ENCODE measurements at regions not wholly inside any gene's neighbourhood (a gene's known extent, or its start where the extent isn't known, plus 50 kb on each side); places are given as distances from the start of the nearest gene placed in this dataset.

DNA sequence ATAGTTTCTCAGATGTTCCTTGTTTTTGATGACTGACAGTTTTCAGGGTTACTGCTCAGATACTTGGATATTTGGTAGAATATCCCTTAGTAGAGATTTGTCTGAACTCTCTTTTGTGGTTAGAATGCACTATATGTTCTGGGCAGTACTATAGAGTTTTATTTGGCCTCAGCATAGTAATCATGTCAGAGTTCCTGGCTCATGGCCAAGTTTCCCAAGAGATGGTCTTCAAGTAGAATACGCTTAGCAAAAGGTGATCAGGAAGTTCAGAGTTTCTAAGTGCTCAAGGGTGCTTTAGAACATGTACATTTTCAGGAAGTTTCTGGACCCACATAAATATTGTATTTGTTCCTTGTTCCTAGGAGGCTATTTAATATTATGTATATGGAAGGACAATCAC lies 1209.7 kb upstream of the GJE1 start:
- DNase-seq: no peak

DNA sequence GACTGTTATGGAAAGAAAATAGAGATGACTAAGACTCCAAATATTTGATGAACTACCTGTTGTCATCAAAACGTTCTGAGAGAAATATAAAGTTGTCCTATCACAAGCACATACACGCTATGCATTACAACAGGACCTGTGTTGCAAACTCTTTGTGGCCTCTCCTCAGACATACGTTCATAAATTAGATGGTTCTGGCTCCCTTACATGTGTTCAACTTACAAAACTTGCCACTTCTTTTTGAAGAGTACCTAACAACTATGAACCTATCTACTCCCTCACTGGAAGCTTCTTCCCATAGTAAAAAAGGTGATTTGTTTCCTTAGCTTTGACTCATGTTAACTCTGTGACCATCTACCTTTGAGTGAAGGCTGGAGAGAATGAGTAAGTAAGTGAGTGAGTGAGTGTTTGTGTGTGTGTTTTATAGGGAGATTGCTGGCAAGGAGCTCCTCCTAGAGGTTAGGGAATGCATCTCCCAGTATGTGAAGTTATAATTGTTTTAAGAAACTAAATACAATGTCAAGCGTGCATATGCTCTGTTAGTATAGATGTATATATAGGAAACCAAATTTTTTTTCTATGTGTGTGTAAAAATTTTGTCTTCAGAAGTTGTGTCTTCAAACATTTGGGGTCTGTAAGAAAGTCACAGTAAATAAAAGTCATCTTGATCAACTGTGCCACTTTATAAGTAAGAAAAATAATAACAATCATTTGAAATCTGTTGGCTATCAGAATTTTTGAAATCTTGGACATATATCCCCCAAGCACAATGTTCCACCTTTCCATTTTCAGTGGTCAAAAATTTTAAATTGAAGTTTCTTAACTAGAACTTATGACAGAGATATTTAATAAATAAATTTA lies 1211.1 kb upstream of the GJE1 start:
- DNase-seq: peak; percentile 18 to 55

DNA sequence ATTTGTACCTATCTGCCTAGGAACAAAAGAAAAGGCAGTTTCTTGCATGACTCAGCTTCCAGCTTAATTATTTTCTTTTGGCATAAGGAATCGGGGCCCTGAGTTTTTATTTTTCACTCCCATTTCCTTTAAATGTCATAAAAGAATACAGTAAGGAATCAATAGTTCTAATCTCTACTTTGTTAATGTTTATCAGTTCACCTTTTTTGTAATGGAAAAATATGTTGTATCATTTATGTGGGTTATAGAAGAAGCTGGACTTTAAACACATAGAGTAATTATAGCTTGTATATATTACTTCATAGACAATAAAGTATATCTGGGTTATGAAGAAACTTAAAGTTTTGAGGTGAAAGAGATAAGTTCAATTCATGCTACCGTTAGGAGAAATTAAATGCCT lies 1214.8 kb upstream of the GJE1 start:
- DNase-seq: no peak

DNA sequence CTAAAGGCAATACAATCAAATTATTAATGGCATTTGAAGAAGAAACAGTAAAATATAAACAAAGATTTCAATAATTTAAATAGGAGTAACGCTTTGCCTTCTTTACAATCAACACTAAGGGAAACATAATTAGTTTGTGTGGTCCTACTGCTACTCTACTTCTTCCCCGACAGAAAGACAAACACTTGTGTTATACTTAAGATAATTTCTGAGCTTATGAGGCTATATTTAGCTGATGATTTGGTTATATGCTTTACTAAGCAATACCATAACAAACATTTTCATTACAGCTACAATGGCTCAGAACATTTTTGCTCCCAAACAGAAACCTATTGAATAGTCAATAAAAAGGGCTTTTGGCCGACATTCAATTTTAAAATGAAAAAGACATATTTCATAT lies 1217.2 kb upstream of the GJE1 start:
- DNase-seq: no peak

DNA sequence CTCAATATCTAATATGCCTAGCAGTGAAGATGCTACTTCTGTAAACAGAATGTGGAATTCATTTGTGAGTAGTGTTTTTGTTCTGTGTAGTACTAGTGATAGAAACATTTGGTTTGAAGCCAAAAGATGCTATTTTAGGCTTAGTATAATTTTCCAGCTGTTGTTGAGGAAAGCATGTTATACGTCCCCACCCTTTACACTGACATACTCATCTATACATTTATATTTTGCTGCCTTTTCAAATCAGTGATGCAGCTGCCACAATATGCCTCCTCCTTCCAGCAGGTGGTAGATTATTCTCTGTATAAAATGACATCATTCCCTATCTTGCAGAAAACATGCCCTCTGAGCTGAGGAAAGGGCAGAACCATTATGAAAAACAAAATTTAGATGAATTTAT lies 1217.6 kb upstream of the GJE1 start:
- DNase-seq: no peak

DNA sequence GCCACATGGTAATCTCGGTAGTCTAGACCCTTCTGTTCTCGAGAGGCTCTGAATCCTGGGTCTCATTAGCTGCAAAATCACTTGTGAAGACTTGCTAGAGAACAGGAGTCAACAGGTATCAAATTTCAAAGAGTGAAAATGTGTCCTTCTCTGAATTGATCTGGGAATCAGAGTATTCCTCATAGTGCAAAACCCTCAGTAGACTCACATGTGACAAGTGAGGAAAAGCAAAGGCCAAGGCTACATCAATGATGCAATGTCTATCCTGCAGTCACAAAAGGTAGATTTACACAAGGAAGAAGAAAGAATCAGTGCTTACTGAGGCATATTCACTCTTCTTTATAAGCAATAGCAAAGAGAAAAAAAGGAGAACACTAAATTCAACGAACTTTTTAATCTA lies 1220.0 kb upstream of the GJE1 start:
- no peak for DNase-seq

DNA sequence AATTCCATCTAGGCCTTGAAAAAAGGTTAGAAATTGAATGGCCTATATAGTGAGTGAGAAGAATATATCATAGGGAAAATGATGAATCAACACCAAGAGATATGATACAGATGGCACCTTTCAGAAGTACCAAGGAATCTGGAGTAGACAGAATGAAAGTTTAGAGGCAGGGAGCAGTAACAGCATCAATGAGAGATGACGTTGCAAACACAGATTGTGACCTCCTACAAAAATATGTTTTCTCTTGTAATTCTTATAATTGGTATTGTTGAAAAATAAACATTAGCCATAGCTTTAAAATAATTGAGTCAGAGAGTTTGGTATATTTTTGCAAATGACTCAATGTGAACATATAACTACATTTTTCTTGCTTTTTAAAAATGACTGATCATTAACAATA lies 1223.1 kb upstream of the GJE1 start:
- DNase-seq: no peak

DNA sequence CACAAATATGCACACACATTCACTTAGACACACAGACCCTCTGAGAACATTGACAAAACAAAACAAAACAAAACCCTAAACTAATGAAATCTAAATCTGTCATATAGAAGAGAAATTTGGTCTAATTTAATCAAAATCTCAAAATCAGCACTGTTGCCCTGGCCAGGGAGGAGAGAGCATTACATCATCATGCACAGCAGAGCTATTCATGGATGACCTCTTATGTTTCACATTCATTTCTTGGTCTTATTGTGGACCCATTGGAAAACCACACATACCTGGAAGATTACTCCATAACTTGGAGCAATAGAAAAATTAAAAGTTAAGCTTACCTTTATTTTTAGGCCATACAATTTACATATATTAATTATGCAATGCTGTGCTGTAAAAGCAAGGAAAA lies 1223.6 kb upstream of the GJE1 start:
- no peak for DNase-seq

DNA sequence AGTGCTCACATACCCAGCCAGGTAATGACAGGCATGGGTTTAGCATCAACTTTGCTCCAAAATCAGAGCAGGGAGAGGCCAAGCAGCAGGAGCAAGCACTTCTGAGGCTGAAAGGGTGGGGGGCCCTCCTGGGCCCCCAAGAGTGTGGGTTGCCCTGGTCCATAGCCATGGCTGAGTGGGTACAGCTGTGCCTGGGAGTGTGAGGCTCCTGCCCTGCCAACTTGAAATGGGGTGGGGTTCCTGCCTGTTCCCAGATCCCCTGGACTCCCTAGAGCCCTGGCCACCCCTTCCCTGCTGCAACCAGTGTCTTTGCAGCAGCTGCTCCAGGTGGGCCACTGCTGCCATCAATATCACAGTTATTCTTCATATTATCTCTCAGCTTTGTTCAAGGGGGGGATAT lies 1224.2 kb upstream of the GJE1 start:
- DNase-seq: no peak

DNA sequence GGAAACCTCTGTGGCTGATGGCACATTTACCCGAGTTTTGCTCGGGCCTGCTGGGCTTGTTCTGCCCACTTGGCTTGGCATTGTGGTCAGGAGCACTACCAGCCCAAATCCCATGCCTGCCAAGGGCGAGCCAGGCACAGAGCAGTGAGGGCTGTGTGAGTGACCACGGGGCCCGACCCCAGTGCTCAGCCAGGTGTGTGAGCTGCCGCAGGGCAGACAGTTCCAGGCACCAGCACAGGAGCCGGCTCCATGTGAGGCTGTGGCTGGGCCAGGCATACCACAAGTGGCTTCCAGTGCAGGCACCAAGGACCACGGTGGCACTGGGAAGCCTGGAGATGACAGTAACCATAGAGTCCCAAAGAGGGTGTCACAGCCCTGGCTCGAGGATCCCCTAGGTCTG lies 1225.5 kb upstream of the GJE1 start:
- DNase-seq: no peak

DNA sequence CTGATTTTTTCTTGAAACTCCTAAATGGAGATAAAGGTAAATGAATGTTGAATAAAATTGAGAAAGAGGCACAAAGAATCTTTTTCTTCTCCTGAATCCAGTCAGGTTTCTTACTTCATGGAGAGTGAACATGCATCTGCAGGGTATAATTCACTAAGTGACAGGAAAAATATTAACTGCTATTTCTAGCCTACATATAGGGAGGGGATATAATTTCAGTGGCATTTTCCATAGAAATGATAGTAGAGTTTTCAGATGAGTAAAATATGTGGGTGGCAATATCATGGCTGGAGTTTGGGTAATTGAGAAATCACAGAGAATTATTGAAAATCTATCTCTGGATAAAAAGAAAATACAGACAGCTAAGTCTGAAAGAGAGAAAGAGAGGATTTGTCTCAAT lies 1227.0 kb upstream of the GJE1 start:
- no peak for DNase-seq

DNA sequence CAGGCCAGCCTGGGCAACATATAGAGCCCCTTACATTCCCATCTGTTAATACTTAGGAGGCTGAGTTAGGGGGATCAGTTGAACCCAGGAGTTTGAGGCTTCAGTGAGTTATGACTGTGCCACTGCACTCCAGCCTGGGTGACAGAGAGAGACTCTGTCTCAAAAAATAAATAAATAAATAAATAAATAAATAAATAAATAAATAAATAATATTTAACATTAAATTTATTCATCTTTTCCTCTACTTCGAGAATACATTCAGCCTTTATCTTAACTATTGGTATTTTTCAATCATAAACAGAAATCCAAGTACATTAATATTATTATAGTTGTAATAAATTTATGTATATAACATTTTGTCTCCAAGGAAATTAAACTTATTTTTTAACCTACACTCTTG lies 1227.7 kb upstream of the GJE1 start:
- no peak for DNase-seq

DNA sequence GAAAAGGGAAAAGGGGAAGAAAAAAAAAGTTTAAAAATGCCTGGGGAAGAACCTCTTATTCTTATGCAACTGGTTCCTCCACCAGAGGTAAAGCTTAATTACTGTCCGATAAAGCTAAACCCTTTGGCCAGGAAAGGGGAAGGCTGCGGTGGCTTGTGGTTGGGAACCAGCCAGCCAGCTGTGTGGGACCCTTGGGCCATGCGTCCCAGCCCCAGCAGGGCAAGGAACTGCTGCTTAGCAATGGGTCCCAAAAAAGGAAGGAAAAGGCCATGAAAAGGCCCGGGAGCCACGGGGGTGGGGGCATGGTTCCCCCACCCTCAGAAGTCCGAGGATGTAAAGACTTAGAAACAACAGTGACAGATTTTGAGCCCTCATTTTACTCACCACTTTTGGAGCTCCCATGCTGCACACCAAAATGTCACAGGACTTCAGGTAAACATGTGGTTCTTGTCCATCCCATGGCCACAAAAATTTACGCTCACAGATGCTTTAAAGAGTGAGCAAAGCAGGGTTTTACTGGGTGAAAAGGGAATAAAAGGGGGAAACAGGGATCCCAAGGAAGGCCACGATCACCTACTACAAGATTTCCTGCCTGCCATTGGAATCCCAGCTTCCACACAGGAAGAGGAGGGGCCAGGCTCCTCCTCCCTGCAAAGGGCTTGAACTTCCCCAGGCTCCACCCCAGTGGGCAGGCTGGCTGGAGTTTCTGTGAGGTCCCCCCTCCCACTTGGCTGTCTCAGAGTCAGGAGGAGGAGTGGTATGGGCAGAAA lies 1234.7 kb upstream of the GJE1 start:
- no peak for DNase-seq

DNA sequence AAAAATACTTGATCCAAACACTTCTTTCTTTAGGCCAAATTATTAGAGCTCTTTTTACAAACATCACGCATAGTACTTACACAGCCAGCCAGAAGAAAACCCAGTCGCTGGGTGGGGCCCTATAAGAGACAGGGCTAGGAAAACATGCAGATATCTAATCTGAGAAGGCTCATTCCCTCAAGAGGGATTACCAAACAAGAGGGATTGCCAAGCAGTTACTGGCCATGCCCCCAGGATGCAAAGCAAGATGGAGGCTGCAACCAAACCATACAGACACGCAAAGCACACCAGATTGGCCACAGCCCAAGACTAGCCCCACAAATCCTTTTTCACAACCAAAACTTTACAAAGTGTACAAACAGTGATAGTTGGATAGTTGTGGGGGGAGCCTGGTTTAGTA lies 1235.4 kb upstream of the GJE1 start:
- DNase-seq: no peak

DNA sequence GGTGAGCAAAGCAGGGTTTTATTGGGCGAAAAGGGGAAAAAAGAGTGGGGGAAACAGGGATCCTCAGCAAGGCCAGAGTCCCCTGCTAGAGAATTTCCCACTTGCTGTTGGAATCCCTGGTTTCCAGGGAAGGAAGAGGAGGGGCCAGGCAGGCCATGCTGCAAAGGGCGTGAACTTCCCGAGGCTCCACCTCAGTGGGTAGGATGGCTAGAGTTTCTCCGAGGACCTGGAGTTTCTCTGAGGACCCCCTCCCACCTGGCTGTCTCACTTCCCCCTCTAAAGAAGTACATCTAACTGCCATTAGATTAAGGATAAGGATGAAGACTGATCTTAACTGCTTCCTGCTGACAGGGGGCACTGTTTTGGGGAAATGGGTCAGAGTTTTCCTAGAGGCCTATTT lies 1239.3 kb upstream of the GJE1 start:
- DNase-seq: no peak

DNA sequence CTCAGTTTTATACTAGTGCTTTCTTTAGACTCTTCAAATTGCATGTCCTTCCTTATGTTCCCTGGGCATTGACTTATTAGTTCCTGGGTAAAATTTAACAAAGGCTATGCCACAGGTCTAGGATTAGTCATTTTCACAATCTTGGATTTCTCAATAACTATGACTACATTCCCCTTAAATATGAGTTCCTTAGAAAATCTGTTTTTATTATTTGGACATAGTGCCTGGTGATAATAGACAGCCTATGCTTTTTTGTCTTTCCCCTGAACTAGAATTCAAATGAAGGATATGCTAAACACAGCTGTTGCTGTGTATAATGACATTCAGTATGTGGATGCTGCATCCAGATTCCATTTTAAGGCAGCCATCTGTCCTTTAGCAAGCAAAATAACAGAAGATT lies 1252.8 kb upstream of the GJE1 start:
- DNase-seq: no peak

DNA sequence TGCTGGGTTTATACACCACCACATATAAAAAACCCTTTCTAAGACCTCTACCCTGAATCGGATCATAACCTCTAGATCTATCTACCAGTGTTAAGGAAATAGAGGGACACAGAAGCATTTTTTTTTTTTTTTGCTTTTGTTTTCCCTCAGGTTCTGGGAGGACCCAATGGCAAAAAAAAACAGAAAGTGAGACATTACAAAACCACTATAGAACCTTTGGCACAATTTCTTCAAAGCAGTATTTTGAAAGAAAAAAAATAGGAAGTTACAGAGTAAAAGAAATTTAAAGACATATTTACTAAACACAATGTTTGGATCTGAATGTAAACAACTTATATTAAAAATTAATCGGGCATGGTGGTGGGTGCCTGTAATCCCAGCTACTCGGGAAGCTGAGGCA lies 1258.7 kb upstream of the GJE1 start:
- DNase-seq: no peak

DNA sequence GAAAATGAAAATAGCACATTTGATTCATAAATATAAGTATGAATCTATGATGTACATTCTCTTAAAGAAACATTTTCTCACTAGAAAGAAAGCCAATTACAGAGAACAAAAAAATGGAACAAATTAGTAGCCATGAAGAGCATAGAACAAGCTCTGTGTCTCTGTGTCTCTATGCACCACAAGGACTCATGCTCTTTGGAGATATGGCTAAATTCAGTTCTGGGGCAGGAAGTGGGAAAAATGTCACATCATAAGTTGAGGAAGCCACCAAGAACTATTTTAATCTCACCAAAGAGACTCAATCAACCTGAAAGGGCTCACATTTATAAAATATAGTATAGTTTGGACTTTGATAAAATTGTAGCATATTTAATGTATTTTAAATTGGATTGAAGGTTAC lies 1259.8 kb upstream of the GJE1 start:
- DNase-seq: no peak

DNA sequence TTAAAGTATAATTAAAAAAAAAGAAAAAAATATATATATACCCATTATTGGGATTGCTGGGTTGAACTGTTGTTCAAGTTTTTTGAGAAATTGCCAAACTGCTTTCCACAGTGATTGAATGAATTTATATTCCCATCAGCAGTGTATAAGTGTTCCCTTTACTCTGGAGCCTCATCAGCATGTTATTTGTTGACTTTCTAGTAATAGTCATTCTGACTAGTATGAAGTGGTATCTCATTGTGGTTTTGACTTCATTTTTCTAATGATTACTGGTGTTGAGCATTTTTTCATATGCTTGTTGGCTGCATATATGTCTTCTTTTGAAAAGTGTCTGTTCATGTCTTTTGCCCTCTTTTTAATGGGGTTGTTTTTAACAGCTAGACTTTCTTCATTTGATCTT lies 1260.8 kb upstream of the GJE1 start:
- DNase-seq: no peak

DNA sequence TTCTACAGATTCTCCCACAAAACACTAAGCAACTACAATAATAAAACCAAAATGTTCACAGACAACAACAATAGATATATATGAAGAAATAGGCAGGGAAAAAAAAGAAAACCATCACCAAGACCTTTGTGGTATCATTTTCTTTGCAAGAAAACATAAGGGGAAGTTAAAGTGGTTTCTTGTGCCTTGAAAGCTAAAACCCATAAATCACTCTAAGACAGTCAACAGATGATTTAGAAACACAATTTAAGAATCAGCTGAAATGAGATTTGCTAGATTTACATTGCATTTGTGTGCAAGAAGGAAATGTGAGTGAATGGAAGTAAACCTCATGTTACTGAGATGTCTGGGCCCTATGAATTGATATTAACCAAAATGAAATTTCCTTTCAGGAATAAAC lies 1265.4 kb upstream of the GJE1 start:
- no peak for DNase-seq

DNA sequence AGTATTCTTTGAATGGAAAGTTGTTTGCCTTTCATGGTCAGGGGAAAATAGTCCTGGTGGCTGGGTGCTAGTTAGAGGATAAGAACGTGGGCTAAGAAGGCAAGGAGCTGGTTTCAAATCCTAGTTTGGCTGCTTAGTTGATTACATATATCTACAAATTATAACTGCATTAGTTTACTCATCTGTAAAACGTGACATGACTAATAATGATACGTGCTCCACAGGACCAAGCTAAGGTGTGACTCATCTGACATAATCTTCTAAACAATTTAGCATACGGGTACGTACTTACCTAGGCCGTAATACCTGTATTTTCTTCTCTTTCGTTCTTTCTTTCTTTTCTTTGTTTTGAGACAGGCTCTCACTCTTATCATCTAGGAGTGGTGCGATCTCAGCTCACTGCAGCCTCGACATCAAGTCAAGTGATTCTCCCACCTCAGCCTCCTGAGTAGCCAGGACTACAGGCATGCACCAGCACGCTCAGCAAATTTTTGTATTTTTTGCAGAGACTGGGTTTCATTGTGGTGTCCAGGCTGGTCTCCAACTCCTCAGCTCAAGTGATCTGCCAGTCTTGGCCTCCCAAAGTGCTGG lies 1274.2 kb upstream of the GJE1 start:
- no peak for DNase-seq

DNA sequence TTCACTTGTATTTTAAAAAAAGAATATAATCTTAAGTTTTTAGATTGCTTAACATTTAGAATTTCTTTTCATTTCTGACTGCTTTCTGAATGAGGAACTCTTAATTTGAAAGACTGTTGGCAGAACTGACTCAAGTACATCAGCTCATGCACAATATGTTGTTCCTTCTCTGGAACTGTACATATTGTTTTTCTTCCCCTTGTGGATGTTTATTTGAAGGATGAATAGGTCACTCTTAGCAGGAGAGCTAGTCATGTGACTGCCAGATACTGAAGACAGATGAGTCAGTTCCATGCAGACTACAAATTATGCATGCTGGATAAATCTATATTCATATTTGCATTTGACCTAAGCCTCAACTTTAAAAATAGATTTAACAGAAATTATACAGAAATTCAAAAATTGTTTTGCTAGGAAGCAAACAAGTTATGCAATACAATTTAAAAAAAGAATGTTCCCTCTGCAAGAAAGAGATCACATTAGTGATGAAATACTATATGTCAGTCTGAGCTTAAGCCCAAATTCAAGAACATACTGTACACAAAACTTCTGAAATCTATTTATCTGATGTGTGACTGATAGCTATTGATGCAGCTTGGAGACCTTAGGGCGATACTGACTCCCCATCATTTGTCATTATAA lies 1274.9 kb upstream of the GJE1 start:
- DNase-seq: no peak

DNA sequence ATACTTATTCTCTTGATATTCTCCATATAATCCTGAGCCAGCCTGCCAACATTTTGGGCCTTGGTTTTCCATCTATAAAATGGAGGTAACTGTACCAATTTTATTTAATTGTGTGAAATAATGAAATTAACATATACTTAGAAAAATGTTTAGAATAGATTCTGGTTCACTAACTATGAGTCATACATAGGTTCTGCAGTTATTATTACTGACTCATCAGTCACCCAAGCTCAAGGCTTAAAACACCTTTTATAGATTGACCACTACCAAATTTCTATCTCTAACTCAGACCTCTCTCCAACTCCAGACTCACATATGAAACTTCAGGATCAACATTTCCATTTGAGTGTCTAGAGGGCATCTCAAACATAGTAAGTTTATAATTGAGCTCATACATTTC lies 1277.2 kb upstream of the GJE1 start:
- no peak for DNase-seq

DNA sequence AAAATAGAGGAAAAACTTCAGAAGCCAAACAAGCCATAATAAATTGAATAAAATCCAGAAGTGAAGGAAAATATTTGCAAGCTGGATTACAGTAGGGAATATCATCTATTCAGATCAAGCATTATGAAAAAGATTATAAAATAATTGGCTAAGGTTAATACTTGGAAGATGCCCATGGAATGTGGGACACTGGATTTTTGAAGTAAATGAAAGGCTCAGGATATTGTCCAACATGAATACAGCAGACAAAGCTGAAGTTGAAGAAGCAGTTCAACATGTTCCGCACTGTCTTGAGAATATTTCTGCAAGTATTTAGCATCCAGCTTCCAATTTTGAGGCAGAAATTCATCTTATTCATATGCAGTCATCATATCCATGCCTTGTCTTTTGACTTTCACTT lies 1278.4 kb upstream of the GJE1 start:
- no peak for DNase-seq

Measured in NCI-H526 (cell line).